ENCODE measurements at regions not wholly inside any gene's neighbourhood (a gene's known extent, or its start where the extent isn't known, plus 50 kb on each side); places are given as distances from the start of the nearest gene placed in this dataset.

- Histone ChIP-seq H3K27ac (no peak overlapping the region), H3K4me1 (peaks cover 6% of the 10 kb centered on the region; the same call in 1 of the 2 replicates), H3K27me3 (no peaks in the 10 kb centered on the region), H3K4me3 (no peak overlapping the region), H4K20me1 (no peaks in the 10 kb centered on the region), H3K36me3 (no peaks in the 10 kb centered on the region), H3K9ac (no peak overlapping the region), H3K9me3 (peaks cover 21% of the 10 kb centered on the region), H3K4me2 (no peak overlapping the region)
- TF ChIP-seq Cebpa-rat (IDR thresholded peaks at IDR 0.05), result no peak
Observed at GRCh38 chr11:19598456-19598855, 114.2 kb upstream of the NAV2 start.

- H3K9ac ChIP-seq, result no peak overlapping the region
- TF ChIP-seq Cebpa-rat (IDR thresholded peaks at IDR 0.05), result no peak
- H3K9me3 ChIP-seq, result peaks cover 15% of the 10 kb centered on the region
- H3K27me3 ChIP-seq, result no peaks in the 10 kb centered on the region
- peaks cover 6% of the 10 kb centered on the region; the same call in 1 of the 2 replicates for H3K4me1 ChIP-seq
- no peak overlapping the region for H3K4me3 ChIP-seq
- no peak overlapping the region for H3K4me2 ChIP-seq
- H3K36me3 ChIP-seq, result no peaks in the 10 kb centered on the region
- no peaks in the 10 kb centered on the region for H4K20me1 ChIP-seq
- H3K27ac ChIP-seq, result no peak overlapping the region
Observed at GRCh38 chr11:19597876-19598275, 114.8 kb upstream of the NAV2 start.

GRCh38 chr11:19597206-19597605 is 115.4 kb upstream of the NAV2 start:
- Histone ChIP-seq H3K36me3 (no peaks in the 10 kb centered on the region), H4K20me1 (no peaks in the 10 kb centered on the region), H3K9ac (no peak overlapping the region), H3K4me1 (peaks cover 6% of the 10 kb centered on the region; the same call in 1 of the 2 replicates), H3K4me2 (no peak overlapping the region), H3K9me3 (peaks cover 8% of the 10 kb centered on the region), H3K4me3 (no peak overlapping the region), H3K27ac (no peak overlapping the region), H3K27me3 (no peaks in the 10 kb centered on the region)
- no peak for TF ChIP-seq Cebpa-rat (IDR thresholded peaks at IDR 0.05)

GRCh38 chr11:19595840-19596751 is 116.5 kb upstream of the NAV2 start:
- Histone ChIP-seq H3K36me3 (no peaks in the 10 kb centered on the region), H3K9ac (no peak overlapping the region), H3K4me2 (peak overlapping the region; percentile 40), H3K27me3 (no peaks in the 10 kb centered on the region), H3K9me3 (no peaks in the 10 kb centered on the region), H3K27ac (no peak overlapping the region), H4K20me1 (no peaks in the 10 kb centered on the region), H3K4me3 (no peak overlapping the region), H3K4me1 (peaks cover 6% of the 10 kb centered on the region; the same call in 1 of the 2 replicates)
- no peak for TF ChIP-seq Cebpa-rat (IDR thresholded peaks at IDR 0.05)

- no peaks in the 10 kb centered on the region for H3K9me3 ChIP-seq
- H3K27me3 ChIP-seq, result no peaks in the 10 kb centered on the region
- H3K9ac ChIP-seq, result no peak overlapping the region
- no peaks in the 10 kb centered on the region for H3K36me3 ChIP-seq
- no peak overlapping the region for H3K27ac ChIP-seq
- no peak overlapping the region for H3K4me3 ChIP-seq
- H4K20me1 ChIP-seq, result no peaks in the 10 kb centered on the region
- no peak overlapping the region for H3K4me2 ChIP-seq
- TF ChIP-seq Cebpa-rat (IDR thresholded peaks at IDR 0.05), result no peak
- peaks cover 6% of the 10 kb centered on the region; the same call in 1 of the 2 replicates for H3K4me1 ChIP-seq
Observed at GRCh38 chr11:19595499-19595839, 117.2 kb upstream of the NAV2 start.

GRCh38 chr11:19594326-19594725 is 118.3 kb upstream of the NAV2 start:
- Histone ChIP-seq H3K27me3 (no peaks in the 10 kb centered on the region), H3K4me3 (no peak overlapping the region), H3K9me3 (no peaks in the 10 kb centered on the region), H3K27ac (no peak overlapping the region), H3K36me3 (no peaks in the 10 kb centered on the region), H4K20me1 (no peaks in the 10 kb centered on the region), H3K4me1 (peaks cover 6% of the 10 kb centered on the region; the same call in 1 of the 2 replicates), H3K4me2 (no peak overlapping the region), H3K9ac (no peak overlapping the region)
- TF ChIP-seq Cebpa-rat (IDR thresholded peaks at IDR 0.05), result no peak

GRCh38 chr11:19592842-19593241 is 119.8 kb upstream of the NAV2 start:
- Histone ChIP-seq H3K4me2 (no peak overlapping the region), H3K4me3 (no peak overlapping the region), H3K9ac (no peak overlapping the region), H4K20me1 (no peaks in the 10 kb centered on the region), H3K9me3 (0 out of 2 replicates have a peak, but pooled peaks cover under 1% of the 10 kb centered on the region), H3K27me3 (no peaks in the 10 kb centered on the region), H3K36me3 (no peaks in the 10 kb centered on the region), H3K27ac (no peak overlapping the region), H3K4me1 (peaks cover 6% of the 10 kb centered on the region; the same call in 1 of the 2 replicates)
- no peak for TF ChIP-seq Cebpa-rat (IDR thresholded peaks at IDR 0.05)

- Histone ChIP-seq H3K27me3 (no peaks in the 10 kb centered on the region), H3K9ac (no peak overlapping the region), H3K27ac (no peak overlapping the region), H3K4me1 (no peaks in the 10 kb centered on the region), H3K9me3 (peaks cover 16% of the 10 kb centered on the region), H3K4me2 (no peak overlapping the region), H3K4me3 (no peak overlapping the region), H3K36me3 (no peaks in the 10 kb centered on the region), H4K20me1 (no peaks in the 10 kb centered on the region)
- no peak for TF ChIP-seq Cebpa-rat (IDR thresholded peaks at IDR 0.05)
Observed at GRCh38 chr11:19589567-19590260, 122.9 kb upstream of the NAV2 start.

- H3K9me3 ChIP-seq, result peaks cover 16% of the 10 kb centered on the region
- H3K36me3 ChIP-seq, result no peaks in the 10 kb centered on the region
- H3K4me1 ChIP-seq, result no peaks in the 10 kb centered on the region
- no peak for TF ChIP-seq Cebpa-rat (IDR thresholded peaks at IDR 0.05)
- no peak overlapping the region for H3K9ac ChIP-seq
- no peak overlapping the region for H3K4me3 ChIP-seq
- no peak overlapping the region for H3K27ac ChIP-seq
- no peaks in the 10 kb centered on the region for H4K20me1 ChIP-seq
- no peak overlapping the region for H3K4me2 ChIP-seq
- no peaks in the 10 kb centered on the region for H3K27me3 ChIP-seq
Observed at GRCh38 chr11:19587979-19588378, 124.7 kb upstream of the NAV2 start.

- H3K9me3 ChIP-seq, result no peaks in the 10 kb centered on the region
- H3K9ac ChIP-seq, result no peak overlapping the region
- H3K27me3 ChIP-seq, result no peaks in the 10 kb centered on the region
- no peak overlapping the region for H3K27ac ChIP-seq
- no peak for TF ChIP-seq Cebpa-rat (IDR thresholded peaks at IDR 0.05)
- no peaks in the 10 kb centered on the region for H4K20me1 ChIP-seq
- no peak overlapping the region for H3K4me2 ChIP-seq
- no peak overlapping the region for H3K4me3 ChIP-seq
- H3K36me3 ChIP-seq, result no peaks in the 10 kb centered on the region
- H3K4me1 ChIP-seq, result peaks cover 43% of the 10 kb centered on the region
Observed at GRCh38 chr11:19580646-19581045, 132.0 kb upstream of the NAV2 start.

All from BLaER1 (cell line).